Testis (tissue), 2 donors: ENCODE measurements at regions not wholly inside any gene's neighbourhood (a gene's known extent, or its start where the extent isn't known, plus 50 kb on each side); places are given as distances from the start of the nearest gene placed in this dataset.

Experiments used
- CTCF ChIP-seq, 3 experiments: fragments of 450-650 bp in 2 of 3; fragments of 200-600 bp in 1 of 3; sonication (generic) in 1 of 3; IDR thresholded peaks; one replicate each; pipeline ENCODE4 v1.5.1; 2016 to 2019; ENCODE audit warnings: antibody characterized with exemption in 3 of 3, mild to moderate bottlenecking in 2 of 3, moderate library complexity in 1 of 3
- POLR2A ChIP-seq: fragments of 450-650 bp; IDR thresholded peaks from one replicate; pipeline ENCODE4 v1.6.1; 2017; ENCODE audit warnings: antibody characterized with exemption, mild to moderate bottlenecking, moderate library complexity

GRCh38 chr11:70747285-70747684 is 349.0 kb downstream of the CTTN start:
- no peak for TF ChIP-seq POLR2A
- no peak for TF ChIP-seq CTCF (IDR thresholded peaks at IDR 0.05)
